Hematopoietic multipotent progenitor cell treated with erythropoietin and hydrocortisone succinate and interleukin-3 and kit ligand, for 6 days (in vitro differentiated cells): ENCODE measurements at regions not wholly inside any gene's neighbourhood (a gene's known extent, or its start where the extent isn't known, plus 50 kb on each side); places are given as distances from the start of the nearest gene placed in this dataset.

Experiments
- DNase-seq: peaks from one replicate; pipeline ENCODE4 v3.0.0-alpha.2; 2015

GRCh38 chr13:73599232-73600128 lies 534.7 kb downstream of the KLF12 start:
- peak; percentile 43 for DNase-seq

DNA sequence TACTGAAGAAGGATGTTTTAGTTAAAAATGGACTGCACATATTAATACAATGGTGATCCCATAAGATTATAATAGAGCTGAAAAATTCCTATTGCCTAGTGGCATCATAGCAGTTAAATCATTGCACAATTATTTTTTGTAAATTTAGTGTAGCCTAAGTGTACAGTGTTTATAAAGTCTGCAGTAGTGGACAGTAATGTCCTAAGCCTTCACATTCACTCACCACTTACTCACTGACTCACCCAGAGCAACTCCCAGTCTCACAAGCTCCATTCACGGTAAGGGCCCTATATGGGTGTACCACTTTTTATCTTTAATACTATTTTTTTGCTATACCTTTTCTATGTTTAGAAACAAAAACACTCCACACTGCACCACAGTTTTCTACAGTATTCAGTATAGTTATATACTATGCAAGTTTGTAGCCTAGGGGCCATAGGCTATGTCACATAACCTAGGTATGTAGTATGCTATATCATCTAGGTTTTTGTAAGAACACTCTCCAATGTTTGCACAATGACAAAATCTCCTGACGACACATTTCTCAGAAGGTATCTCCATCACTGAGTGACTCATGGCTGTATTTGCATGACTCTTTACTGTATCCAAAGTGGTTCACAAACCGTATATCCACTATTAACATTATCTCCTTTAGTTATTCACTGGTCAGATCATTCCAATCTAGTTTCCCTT lies 536.0 kb downstream of the KLF12 start:
- no peak for DNase-seq

DNA sequence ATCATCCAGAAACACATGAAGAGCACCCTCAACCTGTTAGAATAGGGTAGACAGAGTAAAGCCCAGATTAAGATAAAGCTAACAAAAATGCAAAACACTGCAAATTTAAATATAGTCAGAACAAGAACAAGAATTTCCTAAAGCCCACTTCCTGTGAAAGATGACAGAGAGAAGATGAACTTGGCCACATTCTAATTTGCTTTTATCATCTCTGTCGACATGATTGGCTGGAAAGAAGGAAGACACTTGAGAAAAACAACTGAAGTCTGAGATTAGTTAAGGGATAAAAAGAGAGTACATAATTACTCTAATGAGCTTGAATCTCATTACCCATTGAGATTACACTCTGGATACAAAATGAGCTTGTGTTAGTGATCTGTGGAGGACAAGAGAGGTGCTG lies 537.6 kb downstream of the KLF5 start:
- DNase-seq = no peak

DNA sequence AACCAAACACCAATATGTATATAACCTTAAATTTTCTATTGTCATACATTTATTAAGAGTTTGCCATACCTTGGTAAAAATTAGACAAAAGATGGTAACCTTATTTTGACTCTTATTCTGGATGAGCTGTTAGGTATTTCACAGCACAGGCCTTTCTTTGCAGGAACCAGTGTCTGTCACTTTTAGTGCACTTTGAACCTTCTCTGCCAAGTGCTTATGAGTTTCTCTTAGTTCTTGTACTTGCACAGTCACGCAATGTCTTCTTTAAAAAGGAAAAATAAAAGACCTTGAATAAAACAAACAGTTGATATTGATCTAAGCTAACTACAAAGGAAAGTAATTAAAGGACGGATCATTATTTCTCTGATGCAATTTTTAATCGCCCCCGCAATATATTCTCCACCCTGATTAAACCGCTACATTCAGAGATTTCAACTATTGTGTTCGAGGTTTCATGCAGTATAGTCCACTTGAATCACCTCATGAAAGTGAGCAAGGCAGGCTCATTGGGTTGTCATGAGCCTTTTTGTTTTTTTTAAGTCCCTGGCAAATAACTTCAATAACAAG lies 534.5 kb downstream of the KLF5 start:
- DNase-seq = no peak

DNA sequence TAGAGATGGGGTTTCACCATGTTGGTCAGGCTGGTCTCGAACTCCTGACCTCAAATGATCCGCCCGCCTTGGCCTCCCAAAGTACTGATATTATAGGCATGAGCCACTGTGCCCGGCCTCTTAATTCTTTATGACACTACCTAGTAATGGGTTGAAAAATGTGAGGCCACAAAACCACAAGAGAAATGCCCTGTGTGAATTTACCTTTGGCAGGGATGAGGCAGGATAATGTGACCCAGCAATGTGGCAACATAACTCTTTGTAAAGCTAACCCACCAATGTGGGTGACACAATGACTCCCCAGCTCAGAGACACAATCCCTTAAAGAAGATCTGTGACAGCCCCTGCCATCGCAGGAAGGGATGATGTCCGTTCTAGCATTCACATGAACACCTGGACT lies 533.1 kb downstream of the KLF5 start:
- no peak for DNase-seq

DNA sequence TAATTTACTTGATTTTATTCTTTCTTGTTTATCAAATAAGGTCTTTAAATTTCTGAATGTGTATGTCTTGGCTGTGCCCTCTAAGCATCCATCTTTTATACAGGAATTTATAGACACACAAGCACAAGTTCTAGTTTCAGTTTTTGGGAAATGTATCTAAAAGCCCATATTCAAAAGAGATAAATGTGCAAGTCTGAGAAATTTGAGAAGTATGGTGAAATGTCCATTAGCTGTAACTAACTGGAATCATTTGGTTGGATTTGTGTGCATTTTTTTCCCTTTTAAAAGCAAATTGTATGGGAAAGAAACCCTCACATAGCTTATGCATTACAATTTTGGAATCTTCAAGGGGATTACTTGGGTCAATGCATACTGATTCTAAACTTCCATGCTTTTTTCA lies 532.0 kb downstream of the KLF5 start:
- DNase-seq = no peak

GRCh38 chr13:73585236-73585635 lies 526.4 kb downstream of the KLF5 start:
- no peak for DNase-seq

- no peak for DNase-seq
Measured at GRCh38 chr13:73583331-73583730, 524.5 kb downstream of the KLF5 start.

GRCh38 chr13:73580513-73581267 lies 521.9 kb downstream of the KLF5 start:
- DNase-seq = no peak

GRCh38 chr13:73579574-73580274 lies 520.9 kb downstream of the KLF5 start:
- DNase-seq = peak; percentile 46

- no peak for DNase-seq
Measured at GRCh38 chr13:73578251-73578875, 519.6 kb downstream of the KLF5 start.

DNA sequence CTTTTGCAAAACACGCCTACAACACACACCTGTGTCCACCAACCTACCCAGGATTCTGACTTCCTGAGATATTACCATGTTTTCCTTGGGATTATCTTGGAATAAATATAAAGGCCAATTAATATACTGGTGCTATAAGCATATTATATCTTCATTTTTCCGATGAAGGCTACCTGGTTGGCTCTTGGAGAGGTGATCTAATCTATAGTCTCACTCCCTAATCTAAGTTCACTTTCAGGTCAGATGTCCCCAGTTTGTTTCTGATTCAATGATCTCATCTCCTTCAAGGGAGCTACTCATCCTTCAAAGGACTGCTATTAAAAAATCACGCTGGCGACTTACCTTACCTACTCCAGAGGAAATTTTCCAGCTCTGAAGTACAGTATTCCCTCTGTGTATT lies 517.5 kb downstream of the KLF5 start:
- no peak for DNase-seq

DNA sequence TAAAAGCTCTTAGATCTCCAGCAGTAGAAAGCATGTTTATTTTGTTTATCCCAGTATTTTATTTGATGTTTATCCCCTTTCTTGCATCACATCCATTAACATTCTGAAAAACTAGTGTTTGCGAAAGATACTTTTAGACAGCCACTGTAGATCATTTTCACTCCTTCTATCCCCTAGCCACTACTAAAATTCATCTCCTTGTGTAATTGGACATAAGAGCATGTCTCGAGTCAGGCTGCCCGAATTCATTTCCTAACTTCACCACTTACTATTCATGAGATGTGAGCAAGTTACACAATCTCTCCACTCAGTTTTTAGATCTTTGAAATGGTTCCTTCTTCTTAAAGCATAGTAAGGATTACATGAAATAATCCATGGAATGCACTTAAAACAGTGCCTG lies 514.0 kb downstream of the KLF5 start:
- no peak for DNase-seq

DNA sequence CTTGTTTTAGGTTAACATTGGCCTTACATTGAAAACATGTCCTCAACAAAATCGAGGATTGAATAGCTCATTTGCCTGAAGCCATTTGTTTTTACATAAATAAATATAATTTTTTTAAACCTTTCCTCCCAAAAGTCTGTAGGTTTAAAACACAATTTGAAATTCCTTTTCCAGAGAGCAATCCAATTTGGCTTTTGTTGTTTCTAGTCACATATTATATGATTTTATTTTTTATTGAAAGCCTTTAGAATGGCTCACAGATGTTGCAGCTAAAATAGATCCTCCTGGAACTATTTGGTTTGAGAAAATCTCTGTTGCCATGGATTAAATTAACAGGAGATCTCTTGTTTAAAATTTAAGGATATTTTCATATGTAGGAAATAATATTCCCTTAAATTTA lies 512.6 kb downstream of the KLF5 start:
- DNase-seq = no peak

GRCh38 chr13:73556902-73557301 lies 498.1 kb downstream of the KLF5 start:
- DNase-seq = no peak

DNA sequence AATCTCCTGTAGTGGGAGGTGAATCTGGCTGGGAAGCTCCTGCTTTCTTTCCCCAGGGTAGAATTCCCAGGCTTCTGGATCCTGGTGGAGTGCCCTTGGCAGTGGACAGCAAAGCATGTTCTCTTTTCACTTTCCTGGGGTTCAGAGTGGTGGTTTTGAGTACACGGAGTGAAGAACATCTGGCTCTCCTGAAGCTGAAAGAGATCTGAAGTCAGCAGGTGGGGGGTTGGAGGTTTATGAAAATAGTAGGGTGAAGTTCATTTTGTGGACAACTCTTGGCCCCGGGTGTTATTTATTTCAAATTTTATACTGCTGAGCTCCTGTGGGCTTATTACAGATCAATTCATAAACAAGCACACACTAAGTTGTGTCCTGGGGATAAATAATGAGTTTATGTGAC lies 497.3 kb downstream of the KLF5 start:
- DNase-seq = no peak

DNA sequence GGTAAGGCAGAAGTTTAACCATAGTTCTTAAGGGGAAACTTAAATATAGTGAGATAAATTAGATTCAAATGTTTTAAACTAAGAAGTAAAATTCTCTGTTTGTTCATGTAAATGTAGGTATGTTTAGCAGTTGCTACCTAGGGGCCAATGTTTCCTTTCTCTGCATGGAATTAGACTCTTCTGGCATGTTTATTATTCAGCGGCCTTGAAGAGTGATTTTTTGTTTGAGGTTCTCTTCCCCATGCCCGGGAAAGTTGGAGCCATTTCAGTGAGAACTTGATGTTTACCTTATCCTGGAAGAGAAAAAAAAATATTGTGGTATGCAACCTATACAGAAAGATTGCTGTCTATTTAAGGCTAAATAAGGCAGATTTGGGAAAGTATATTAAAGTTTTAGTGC lies 492.9 kb downstream of the KLF5 start:
- no peak for DNase-seq

DNA sequence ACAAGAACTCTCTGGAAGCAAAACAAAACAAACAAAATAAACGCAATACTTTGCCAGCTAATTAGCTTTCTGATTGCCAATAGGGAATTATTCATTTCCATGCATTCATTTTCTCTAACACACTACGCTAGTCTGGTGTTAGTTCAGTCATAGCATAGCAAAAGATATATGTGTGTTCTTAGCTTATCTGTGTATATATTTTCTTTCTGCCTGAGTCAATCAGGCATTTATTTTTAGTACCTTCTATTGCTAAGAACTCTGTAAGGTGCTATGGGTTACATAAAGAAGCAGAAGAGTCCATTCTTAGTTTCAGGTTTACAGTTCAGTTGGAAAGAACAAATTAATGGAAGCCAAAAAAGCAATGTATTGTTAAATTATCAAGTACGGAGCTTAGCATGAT lies 490.9 kb downstream of the KLF5 start:
- no peak for DNase-seq

DNA sequence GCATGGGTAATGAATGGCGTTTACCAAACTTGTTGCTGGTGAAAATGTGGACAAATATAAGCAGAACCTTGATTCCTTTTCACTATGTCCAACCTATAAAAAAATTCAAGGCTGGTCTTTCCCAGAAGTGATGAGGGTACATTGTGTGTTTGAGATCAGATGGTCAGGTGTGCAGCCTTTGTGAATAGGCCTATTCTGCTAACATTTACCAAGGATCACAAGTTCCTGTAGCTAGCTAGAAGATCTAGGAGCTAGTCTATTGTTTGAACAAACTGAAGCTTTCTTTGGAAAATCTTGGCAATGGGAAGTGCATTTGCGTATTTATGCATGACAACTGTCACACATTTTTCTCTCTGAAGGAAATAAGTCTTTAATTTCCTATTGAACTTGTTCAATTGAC lies 489.6 kb downstream of the KLF5 start:
- DNase-seq = no peak

GRCh38 chr13:73547239-73547638 lies 488.4 kb downstream of the KLF5 start:
- DNase-seq = no peak

DNA sequence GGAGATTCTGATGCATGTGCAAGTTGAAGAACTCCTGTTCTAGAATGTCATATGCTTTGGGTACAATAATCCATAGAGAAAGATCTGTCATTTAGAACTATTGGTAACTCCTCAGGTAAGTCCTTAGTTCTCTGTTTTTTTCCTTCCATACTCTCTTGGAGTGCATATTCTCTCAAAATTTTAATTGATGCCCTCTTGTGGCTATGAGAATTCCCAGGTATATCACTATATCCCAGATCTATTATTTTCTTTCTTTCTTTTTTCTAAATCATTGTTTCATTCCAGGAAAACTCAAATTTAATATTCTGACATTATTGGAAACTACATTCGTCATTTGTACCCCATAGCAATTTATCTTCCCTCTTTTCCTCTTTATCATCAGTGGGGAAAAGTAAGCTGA lies 485.4 kb downstream of the KLF5 start:
- DNase-seq = no peak

- no peak for DNase-seq
Measured at GRCh38 chr13:73542446-73542845, 483.6 kb downstream of the KLF5 start.
